ENCODE measurements at regions not wholly inside any gene's neighbourhood (a gene's known extent, or its start where the extent isn't known, plus 50 kb on each side); places are given as distances from the start of the nearest gene placed in this dataset.
"Not testable (repeated sequence)": the region's sequence is repeated elsewhere in the genome, so short reads cannot be mapped to it uniquely, and the experiment has no call there.

DNA sequence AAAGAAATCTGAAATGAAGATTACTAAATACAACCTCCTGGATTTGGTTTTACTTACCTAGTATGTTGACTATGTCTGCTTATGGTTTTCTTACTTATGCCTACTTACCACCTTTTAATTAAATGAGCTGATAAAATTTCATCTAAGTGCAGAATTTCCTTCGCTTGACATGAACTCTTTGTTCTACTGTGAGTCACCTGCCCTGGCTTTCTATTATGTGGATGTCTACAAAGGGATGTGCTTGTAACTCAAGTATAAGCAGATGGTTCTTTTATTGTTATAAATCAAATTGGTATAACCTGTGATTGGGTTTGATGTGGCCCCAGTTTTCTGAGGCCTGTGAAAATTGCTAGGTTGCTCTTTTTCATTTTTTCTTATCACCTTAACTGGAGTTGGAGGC lies 389.1 kb upstream of the ANKRD30A start:
- no peak for DNase-seq
- Histone ChIP-seq H3K27ac (ENCODE audit: low read depth in 1 of 2, low read length in 1 of 2) (no peak overlapping the region), H3K9ac (ENCODE audit: insufficient read depth in 1 of 2, low read length in 2 of 2) (no peak overlapping the region), H3K9me3 (ENCODE audit: control insufficient read depth in 4 of 4, insufficient read depth in 3 of 4, low read length in 3 of 4) (no peaks in the 10 kb centered on the region), H3K36me3 (ENCODE audit: control insufficient read depth in 4 of 4, insufficient read depth in 4 of 4, low read length in 4 of 4) (no peaks in the 10 kb centered on the region), H3K27me3 (ENCODE audit: control insufficient read depth in 3 of 3, insufficient read depth in 3 of 3, low read length in 2 of 3) (no peaks in the 10 kb centered on the region), H3K4me1 (ENCODE audit: control insufficient read depth in 5 of 5, insufficient read depth in 5 of 5, low read length in 5 of 5) (no peaks in the 10 kb centered on the region), H3K4me3 (no peak overlapping the region)
- 83 to 93% methylated on average over 1 of the region's 1 CpG for WGBS, 2 donors
- ATAC-seq (ENCODE audit: insufficient read depth, low FRiP score) = no peak
- TF ChIP-seq, protein P1, sequence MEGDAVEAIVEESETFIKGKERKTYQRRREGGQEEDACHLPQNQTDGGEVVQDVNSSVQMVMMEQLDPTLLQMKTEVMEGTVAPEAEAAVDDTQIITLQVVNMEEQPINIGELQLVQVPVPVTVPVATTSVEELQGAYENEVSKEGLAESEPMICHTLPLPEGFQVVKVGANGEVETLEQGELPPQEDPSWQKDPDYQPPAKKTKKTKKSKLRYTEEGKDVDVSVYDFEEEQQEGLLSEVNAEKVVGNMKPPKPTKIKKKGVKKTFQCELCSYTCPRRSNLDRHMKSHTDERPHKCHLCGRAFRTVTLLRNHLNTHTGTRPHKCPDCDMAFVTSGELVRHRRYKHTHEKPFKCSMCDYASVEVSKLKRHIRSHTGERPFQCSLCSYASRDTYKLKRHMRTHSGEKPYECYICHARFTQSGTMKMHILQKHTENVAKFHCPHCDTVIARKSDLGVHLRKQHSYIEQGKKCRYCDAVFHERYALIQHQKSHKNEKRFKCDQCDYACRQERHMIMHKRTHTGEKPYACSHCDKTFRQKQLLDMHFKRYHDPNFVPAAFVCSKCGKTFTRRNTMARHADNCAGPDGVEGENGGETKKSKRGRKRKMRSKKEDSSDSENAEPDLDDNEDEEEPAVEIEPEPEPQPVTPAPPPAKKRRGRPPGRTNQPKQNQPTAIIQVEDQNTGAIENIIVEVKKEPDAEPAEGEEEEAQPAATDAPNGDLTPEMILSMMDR (IDR thresholded peaks at IDR 0.05; ENCODE audit: control extremely low read depth, extremely low read depth) = no peak

DNA sequence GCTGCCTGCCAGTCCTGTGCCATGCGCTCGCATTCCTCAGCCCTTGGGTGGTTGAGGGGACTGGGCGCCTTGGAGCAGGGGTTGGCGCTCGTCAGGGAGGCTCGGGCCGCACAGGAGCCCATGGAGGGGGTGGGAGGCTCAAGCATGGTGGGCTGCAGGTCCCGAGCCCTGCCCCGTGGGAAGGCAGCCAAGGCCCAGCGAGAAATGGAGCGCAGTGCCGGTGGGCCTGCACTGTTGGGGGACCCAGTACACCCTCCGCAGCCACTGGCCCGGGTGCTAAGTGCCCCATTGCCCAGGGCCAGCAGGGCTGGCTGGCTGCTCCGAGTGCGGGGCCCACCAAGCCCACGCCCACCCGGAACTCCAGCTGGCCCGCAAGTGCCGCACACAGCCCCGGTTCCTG lies 390.8 kb upstream of the ANKRD30A start:
- not testable (repeated sequence) for H3K4me1 ChIP-seq (ENCODE audit: control insufficient read depth in 5 of 5, insufficient read depth in 5 of 5, low read length in 5 of 5); H3K36me3 ChIP-seq (ENCODE audit: control insufficient read depth in 4 of 4, insufficient read depth in 4 of 4, low read length in 4 of 4); H3K4me3 ChIP-seq; ATAC-seq (ENCODE audit: insufficient read depth, low FRiP score); H3K9ac ChIP-seq (ENCODE audit: insufficient read depth in 1 of 2, low read length in 2 of 2); H3K9me3 ChIP-seq (ENCODE audit: control insufficient read depth in 4 of 4, insufficient read depth in 3 of 4, low read length in 3 of 4); H3K27ac ChIP-seq (ENCODE audit: low read depth in 1 of 2, low read length in 1 of 2); DNase-seq; H3K27me3 ChIP-seq (ENCODE audit: control insufficient read depth in 3 of 3, insufficient read depth in 3 of 3, low read length in 2 of 3)
- WGBS, 2 donors = 95 to 97% methylated on average over 14 to 21 of the region's 21 CpGs

DNA sequence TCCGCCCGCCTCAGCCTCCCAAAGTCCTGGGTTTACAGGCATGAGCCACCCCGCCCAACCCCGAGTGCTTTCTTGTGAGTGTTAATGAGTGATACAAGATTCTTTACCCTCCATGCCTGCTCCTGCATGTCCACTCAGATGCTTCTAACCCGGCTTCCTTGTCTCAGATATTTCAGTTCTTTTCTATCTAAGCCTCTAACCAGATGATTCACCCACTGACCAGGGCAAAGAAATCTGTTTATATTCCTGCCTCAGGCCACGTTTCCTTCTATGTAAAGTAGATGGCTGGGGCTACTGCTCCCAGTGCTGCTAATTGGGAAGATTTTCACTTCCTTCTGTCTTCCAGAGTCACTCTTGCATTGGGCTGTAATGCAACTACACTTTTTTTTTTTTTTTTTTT lies 395.1 kb upstream of the ANKRD30A start:
- Histone ChIP-seq H3K9ac (ENCODE audit: insufficient read depth in 1 of 2, low read length in 2 of 2) (no peak overlapping the region), H3K27me3 (ENCODE audit: control insufficient read depth in 3 of 3, insufficient read depth in 3 of 3, low read length in 2 of 3) (no peaks in the 10 kb centered on the region), H3K4me1 (ENCODE audit: control insufficient read depth in 5 of 5, insufficient read depth in 5 of 5, low read length in 5 of 5) (no peaks in the 10 kb centered on the region), H3K4me3 (no peak overlapping the region), H3K9me3 (ENCODE audit: control insufficient read depth in 4 of 4, insufficient read depth in 3 of 4, low read length in 3 of 4) (no peaks in the 10 kb centered on the region), H3K27ac (ENCODE audit: low read depth in 1 of 2, low read length in 1 of 2) (no peak overlapping the region), H3K36me3 (ENCODE audit: control insufficient read depth in 4 of 4, insufficient read depth in 4 of 4, low read length in 4 of 4) (no peaks in the 10 kb centered on the region)
- DNase-seq (no peak), ATAC-seq (ENCODE audit: insufficient read depth, low FRiP score) (no peak)
- TF ChIP-seq, protein P1 (IDR thresholded peaks at IDR 0.05; ENCODE audit: control extremely low read depth, extremely low read depth) = no peak
- WGBS, 2 donors = 91% methylated on average over 6 of the region's 6 CpGs

DNA sequence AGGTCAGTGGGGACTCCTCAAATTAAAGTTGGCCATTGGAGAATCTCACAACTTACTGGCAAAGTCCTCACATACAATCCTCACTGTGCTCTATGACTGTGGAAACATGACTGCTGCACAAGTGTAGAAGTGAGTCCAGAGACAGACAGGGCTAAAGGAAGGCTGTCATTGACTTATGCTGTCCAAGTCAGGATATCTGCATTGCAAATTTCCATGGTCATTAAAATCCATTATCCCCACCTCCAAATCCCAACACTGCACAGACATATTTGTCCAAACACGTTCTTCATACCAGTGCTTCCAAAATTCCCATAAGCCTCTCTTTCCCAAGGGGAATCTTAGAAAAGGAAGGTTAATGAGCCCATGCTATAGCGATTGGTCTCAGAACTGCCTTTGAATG lies 396.8 kb upstream of the ANKRD30A start:
- no peaks in the 10 kb centered on the region for H3K27me3 ChIP-seq (ENCODE audit: control insufficient read depth in 3 of 3, insufficient read depth in 3 of 3, low read length in 2 of 3)
- 78 to 81% methylated on average over 2 of the region's 2 CpGs for WGBS, 2 donors
- H3K9ac ChIP-seq (ENCODE audit: insufficient read depth in 1 of 2, low read length in 2 of 2) = no peak overlapping the region
- ATAC-seq (ENCODE audit: insufficient read depth, low FRiP score) (no peak), DNase-seq (no peak)
- H3K4me3 ChIP-seq = no peak overlapping the region
- H3K4me1 ChIP-seq (ENCODE audit: control insufficient read depth in 5 of 5, insufficient read depth in 5 of 5, low read length in 5 of 5) = no peaks in the 10 kb centered on the region
- TF ChIP-seq, protein P1 (IDR thresholded peaks at IDR 0.05; ENCODE audit: control extremely low read depth, extremely low read depth) = no peak
- H3K27ac ChIP-seq (ENCODE audit: low read depth in 1 of 2, low read length in 1 of 2) = no peak overlapping the region
- no peaks in the 10 kb centered on the region for H3K9me3 ChIP-seq (ENCODE audit: control insufficient read depth in 4 of 4, insufficient read depth in 3 of 4, low read length in 3 of 4)
- H3K36me3 ChIP-seq (ENCODE audit: control insufficient read depth in 4 of 4, insufficient read depth in 4 of 4, low read length in 4 of 4) = no peaks in the 10 kb centered on the region
